Sigmoid colon (tissue), 4 donors: ENCODE measurements at regions not wholly inside any gene's neighbourhood (a gene's known extent, or its start where the extent isn't known, plus 50 kb on each side); places are given as distances from the start of the nearest gene placed in this dataset.

Source experiments
- POLR2A ChIP-seq, 2 donors: fragments of 450-650 bp; IDR thresholded peaks; one replicate each; pipeline ENCODE4 v1.6.1; 2016; ENCODE audit warnings: antibody characterized with exemption in 2 of 2, mild to moderate bottlenecking in 2 of 2, moderate library complexity in 2 of 2
- POLR2AphosphoS5 ChIP-seq, 4 donors: sonication (generic); formaldehyde crosslinking; IDR thresholded peaks; one replicate each; pipeline ENCODE4 v1.6.1; 2017; ENCODE audit warnings: antibody characterized with exemption in 4 of 4
- TF ChIP-seq, protein P1 (sequence below), 4 experiments: fragments of 450-650 bp in 3 of 4; fragments of 200-600 bp in 1 of 4; IDR thresholded peaks; one replicate each; pipeline ENCODE4 v1.5.1; 2016 to 2019; ENCODE audit warnings: antibody characterized with exemption in 4 of 4, mild to moderate bottlenecking in 3 of 4, moderate library complexity in 2 of 4

DNA sequence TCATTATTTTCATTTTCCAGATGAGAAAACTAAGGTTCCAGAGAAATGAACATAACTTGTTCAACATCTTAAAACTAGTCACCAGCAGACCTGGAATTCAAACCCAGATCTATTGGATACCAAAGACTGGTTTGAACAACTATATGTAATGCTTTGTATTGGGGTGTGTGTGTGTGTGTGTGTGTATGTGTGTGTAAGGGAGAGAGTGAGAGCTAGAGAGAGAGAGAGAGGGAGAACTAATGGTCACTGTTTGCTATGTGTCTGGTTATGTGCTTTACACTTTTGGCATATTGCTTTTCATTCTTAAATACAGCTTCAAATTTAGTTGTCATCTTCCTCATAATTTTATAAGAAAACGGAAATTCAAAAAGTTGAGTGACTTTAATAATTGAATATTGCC, 134.7 kb upstream of the ZNF217 start:
- TF ChIP-seq, protein P1, sequence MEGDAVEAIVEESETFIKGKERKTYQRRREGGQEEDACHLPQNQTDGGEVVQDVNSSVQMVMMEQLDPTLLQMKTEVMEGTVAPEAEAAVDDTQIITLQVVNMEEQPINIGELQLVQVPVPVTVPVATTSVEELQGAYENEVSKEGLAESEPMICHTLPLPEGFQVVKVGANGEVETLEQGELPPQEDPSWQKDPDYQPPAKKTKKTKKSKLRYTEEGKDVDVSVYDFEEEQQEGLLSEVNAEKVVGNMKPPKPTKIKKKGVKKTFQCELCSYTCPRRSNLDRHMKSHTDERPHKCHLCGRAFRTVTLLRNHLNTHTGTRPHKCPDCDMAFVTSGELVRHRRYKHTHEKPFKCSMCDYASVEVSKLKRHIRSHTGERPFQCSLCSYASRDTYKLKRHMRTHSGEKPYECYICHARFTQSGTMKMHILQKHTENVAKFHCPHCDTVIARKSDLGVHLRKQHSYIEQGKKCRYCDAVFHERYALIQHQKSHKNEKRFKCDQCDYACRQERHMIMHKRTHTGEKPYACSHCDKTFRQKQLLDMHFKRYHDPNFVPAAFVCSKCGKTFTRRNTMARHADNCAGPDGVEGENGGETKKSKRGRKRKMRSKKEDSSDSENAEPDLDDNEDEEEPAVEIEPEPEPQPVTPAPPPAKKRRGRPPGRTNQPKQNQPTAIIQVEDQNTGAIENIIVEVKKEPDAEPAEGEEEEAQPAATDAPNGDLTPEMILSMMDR (IDR thresholded peaks at IDR 0.05): no peak
- TF ChIP-seq POLR2A (IDR thresholded peaks at IDR 0.05) (no peak), POLR2AphosphoS5 (IDR thresholded peaks at IDR 0.05) (no peak)
